ENCODE measurements at regions not wholly inside any gene's neighbourhood (a gene's known extent, or its start where the extent isn't known, plus 50 kb on each side); places are given as distances from the start of the nearest gene placed in this dataset.

DNA sequence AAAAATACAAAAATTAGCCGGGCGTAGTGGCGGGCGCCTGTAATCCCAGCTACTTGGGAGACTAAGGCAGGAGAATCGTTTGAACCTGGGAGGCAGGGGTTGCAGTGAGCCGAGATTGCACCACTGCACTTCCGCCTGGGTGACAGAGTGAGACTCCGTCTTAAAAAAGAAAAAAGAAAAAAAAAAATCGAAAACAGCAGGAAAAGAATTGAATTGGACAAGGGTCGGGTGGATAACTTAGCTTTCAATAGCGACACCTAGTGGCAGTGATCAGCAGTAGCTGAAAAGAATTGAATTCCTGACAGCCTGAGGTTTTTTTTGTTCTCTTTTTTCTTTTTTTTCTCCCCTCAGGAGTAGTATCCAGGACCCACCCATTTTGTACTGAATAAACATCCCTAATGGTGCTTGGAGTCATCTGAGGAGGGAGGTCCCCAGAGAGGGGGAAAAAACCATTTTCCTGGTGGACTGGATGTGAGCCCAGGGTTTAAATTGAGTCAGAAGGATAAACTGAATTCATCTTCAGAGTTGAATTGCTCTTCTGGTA is 55.1 kb downstream of the CYCS start (continued):
- TF ChIP-seq, protein P1, sequence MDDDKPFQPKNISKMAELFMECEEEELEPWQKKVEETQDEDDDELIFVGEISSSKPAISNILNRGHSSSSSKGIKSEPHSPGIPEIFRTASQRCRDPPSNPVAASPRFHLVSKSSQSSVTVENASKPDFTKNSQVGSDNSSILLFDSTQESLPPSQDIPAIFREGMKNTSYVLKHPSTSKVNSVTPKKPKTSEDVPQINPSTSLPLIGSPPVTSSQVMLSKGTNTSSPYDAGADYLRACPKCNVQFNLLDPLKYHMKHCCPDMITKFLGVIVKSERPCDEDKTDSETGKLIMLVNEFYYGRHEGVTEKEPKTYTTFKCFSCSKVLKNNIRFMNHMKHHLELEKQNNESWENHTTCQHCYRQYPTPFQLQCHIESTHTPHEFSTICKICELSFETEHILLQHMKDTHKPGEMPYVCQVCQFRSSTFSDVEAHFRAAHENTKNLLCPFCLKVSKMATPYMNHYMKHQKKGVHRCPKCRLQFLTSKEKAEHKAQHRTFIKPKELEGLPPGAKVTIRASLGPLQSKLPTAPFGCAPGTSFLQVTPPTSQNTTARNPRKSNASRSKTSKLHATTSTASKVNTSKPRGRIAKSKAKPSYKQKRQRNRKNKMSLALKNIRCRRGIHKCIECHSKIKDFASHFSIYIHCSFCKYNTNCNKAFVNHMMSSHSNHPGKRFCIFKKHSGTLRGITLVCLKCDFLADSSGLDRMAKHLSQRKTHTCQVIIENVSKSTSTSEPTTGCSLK (tag by site-specific recombination; IDR thresholded peaks at IDR 0.05), result no peak
- TF ChIP-seq, protein P2, sequence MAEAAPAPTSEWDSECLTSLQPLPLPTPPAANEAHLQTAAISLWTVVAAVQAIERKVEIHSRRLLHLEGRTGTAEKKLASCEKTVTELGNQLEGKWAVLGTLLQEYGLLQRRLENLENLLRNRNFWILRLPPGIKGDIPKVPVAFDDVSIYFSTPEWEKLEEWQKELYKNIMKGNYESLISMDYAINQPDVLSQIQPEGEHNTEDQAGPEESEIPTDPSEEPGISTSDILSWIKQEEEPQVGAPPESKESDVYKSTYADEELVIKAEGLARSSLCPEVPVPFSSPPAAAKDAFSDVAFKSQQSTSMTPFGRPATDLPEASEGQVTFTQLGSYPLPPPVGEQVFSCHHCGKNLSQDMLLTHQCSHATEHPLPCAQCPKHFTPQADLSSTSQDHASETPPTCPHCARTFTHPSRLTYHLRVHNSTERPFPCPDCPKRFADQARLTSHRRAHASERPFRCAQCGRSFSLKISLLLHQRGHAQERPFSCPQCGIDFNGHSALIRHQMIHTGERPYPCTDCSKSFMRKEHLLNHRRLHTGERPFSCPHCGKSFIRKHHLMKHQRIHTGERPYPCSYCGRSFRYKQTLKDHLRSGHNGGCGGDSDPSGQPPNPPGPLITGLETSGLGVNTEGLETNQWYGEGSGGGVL (tag by site-specific recombination; IDR thresholded peaks at IDR 0.05), result peak; percentile 38; the same call in 1 of the 2 replicates
- TF ChIP-seq, protein P3, sequence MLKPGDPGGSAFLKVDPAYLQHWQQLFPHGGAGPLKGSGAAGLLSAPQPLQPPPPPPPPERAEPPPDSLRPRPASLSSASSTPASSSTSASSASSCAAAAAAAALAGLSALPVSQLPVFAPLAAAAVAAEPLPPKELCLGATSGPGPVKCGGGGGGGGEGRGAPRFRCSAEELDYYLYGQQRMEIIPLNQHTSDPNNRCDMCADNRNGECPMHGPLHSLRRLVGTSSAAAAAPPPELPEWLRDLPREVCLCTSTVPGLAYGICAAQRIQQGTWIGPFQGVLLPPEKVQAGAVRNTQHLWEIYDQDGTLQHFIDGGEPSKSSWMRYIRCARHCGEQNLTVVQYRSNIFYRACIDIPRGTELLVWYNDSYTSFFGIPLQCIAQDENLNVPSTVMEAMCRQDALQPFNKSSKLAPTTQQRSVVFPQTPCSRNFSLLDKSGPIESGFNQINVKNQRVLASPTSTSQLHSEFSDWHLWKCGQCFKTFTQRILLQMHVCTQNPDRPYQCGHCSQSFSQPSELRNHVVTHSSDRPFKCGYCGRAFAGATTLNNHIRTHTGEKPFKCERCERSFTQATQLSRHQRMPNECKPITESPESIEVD (tag by site-specific recombination; IDR thresholded peaks at IDR 0.05), result peak; percentile 66
- peak; percentile 41; the same call in 1 of the 2 replicates for TF ChIP-seq ZBTB17 (tag by site-specific recombination; IDR thresholded peaks at IDR 0.05)

DNA sequence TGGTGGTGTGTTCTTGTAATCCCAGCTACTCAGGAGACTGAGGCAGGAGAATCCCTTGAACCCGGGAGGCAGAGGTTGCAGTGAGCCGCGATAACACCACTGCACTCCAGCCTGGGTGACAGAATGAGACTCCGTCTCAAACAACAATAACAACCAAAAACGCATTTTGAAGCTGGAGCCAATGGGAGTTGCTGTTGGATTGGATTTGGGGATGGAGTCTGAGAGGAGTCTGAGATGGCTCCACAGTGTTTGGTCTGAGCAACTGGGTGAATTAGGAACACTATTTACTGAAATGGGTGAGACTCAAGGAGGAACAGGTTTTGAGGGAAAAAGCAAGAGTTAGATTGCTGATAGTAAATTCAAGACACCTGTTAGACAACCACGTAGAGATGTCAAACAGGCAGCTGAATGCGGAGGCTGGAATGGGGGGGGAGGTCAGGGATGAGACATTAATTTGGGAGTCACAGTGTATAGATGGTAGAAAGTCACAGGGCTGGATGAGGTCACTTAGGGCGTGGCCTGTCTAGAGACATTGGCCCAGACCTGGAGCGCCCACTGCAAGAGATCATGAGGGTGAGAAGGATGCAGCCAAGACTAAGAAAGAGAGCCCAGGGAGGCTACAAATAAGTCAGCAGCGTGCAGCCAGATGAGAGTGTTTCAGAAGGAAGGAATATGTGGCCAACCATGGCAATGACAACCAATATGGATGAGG is 56.4 kb downstream of the CYCS start:
- TF ChIP-seq, protein P4, sequence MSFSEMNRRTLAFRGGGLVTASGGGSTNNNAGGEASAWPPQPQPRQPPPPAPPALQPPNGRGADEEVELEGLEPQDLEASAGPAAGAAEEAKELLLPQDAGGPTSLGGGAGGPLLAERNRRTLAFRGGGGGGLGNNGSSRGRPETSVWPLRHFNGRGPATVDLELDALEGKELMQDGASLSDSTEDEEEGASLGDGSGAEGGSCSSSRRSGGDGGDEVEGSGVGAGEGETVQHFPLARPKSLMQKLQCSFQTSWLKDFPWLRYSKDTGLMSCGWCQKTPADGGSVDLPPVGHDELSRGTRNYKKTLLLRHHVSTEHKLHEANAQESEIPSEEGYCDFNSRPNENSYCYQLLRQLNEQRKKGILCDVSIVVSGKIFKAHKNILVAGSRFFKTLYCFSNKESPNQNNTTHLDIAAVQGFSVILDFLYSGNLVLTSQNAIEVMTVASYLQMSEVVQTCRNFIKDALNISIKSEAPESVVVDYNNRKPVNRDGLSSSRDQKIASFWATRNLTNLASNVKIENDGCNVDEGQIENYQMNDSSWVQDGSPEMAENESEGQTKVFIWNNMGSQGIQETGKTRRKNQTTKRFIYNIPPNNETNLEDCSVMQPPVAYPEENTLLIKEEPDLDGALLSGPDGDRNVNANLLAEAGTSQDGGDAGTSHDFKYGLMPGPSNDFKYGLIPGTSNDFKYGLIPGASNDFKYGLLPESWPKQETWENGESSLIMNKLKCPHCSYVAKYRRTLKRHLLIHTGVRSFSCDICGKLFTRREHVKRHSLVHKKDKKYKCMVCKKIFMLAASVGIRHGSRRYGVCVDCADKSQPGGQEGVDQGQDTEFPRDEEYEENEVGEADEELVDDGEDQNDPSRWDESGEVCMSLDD (tag by site-specific recombination; IDR thresholded peaks at IDR 0.05), result no peak
- TF ChIP-seq ZNF266 (tag by site-specific recombination; IDR thresholded peaks at IDR 0.05; ENCODE audit: low read depth), result no peak
- no peak for TF ChIP-seq ZNF214 (tag by site-specific recombination; IDR thresholded peaks at IDR 0.05; ENCODE audit: borderline replicate concordance)
- TF ChIP-seq REPIN1 (tag by site-specific recombination; IDR thresholded peaks at IDR 0.05; ENCODE audit: low read depth), result no peak
- peak; percentile 63; the same call in 1 of the 2 replicates for TF ChIP-seq SCRT2 (tag by site-specific recombination; IDR thresholded peaks at IDR 0.05)
- H3K4me3 ChIP-seq (ENCODE audit: low read depth, low read length), result no peak overlapping the region
- no peak overlapping the region for H3K27ac ChIP-seq (ENCODE audit: extremely low read depth, low read depth, low read length)
- no peaks in the 10 kb centered on the region for H3K9me3 ChIP-seq (ENCODE audit: control insufficient read depth, insufficient read depth, low read depth, low read length)
- no peaks in the 10 kb centered on the region for H3K36me3 ChIP-seq (ENCODE audit: control insufficient read depth in 2 of 2, insufficient read depth in 1 of 2, low read length in 2 of 2)
- ChIA-PET CTCF (interaction anchor here (0.5 to 1.2 kb wide), 5 partner anchors 24 to 1220 kb away, joined by 3 to 7 read pairs (median 4); no protein-coding TSS in a partner anchor), POLR2A (no interaction called here)
- no peaks in the 10 kb centered on the region for H3K4me1 ChIP-seq (ENCODE audit: control insufficient read depth, insufficient read depth, low read length)

DNA sequence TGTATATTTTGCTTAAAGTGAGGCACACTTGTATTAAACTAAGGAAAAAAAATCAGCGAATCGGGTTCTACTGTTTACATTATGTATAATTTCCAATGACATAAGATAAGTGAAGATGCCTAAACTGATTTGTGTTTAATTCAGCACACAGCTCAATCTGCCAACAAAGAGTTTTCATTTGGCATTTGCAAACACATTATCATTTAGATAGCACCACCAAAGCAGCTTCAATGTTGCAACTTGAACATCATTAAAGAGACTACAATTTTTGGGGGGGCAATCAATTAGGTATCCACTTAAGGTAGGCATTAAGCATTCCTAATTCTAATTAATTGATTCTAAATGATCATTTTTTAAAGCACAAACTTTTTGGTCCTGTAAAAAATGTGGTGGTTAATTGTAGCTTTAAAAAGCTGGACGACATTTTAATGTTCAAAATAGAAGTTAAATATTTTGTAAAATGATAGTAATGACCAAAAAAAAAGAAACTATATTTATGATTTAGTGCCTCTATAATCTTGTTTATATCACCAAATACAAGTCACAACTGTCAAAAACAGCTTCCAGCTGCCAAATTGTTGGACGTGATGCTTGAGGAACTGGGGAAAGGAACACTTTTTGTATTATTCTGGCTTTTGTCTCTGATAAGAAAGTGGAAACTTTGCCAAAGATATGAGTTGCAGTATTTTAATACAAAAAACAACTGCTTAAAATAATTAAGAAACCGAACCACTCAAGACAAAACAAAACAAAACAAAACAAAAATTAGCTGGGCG is 57.1 kb downstream of the CYCS start:
- Histone ChIP-seq H3K4me1 (ENCODE audit: control insufficient read depth, insufficient read depth, low read length) (no peaks in the 10 kb centered on the region), H3K4me3 (ENCODE audit: low read depth, low read length) (no peak overlapping the region), H3K9me3 (ENCODE audit: control insufficient read depth, insufficient read depth, low read depth, low read length) (no peaks in the 10 kb centered on the region), H3K27ac (ENCODE audit: extremely low read depth, low read depth, low read length) (no peak overlapping the region), H3K36me3 (ENCODE audit: control insufficient read depth in 2 of 2, insufficient read depth in 1 of 2, low read length in 2 of 2) (no peaks in the 10 kb centered on the region)
- POLR2A ChIA-PET, result no interaction called here
- CTCF ChIA-PET, result interaction anchor here (0.5 to 1.2 kb wide), 6 partner anchors 24 to 1220 kb away, joined by 3 to 7 read pairs (median 4); partner anchors contain the start of gene OSBPL3
- TF ChIP-seq ZBTB20 (tag by site-specific recombination; IDR thresholded peaks at IDR 0.05), result no peak
- TF ChIP-seq, protein P5, sequence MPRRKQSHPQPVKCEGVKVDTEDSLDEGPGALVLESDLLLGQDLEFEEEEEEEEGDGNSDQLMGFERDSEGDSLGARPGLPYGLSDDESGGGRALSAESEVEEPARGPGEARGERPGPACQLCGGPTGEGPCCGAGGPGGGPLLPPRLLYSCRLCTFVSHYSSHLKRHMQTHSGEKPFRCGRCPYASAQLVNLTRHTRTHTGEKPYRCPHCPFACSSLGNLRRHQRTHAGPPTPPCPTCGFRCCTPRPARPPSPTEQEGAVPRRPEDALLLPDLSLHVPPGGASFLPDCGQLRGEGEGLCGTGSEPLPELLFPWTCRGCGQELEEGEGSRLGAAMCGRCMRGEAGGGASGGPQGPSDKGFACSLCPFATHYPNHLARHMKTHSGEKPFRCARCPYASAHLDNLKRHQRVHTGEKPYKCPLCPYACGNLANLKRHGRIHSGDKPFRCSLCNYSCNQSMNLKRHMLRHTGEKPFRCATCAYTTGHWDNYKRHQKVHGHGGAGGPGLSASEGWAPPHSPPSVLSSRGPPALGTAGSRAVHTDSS (tag by site-specific recombination; IDR thresholded peaks at IDR 0.05), result no peak
- TF ChIP-seq, protein P6, sequence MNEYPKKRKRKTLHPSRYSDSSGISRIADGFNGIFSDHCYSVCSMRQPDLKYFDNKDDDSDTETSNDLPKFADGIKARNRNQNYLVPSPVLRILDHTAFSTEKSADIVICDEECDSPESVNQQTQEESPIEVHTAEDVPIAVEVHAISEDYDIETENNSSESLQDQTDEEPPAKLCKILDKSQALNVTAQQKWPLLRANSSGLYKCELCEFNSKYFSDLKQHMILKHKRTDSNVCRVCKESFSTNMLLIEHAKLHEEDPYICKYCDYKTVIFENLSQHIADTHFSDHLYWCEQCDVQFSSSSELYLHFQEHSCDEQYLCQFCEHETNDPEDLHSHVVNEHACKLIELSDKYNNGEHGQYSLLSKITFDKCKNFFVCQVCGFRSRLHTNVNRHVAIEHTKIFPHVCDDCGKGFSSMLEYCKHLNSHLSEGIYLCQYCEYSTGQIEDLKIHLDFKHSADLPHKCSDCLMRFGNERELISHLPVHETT (tag by site-specific recombination; IDR thresholded peaks at IDR 0.05), result no peak
- TF ChIP-seq, protein P7, sequence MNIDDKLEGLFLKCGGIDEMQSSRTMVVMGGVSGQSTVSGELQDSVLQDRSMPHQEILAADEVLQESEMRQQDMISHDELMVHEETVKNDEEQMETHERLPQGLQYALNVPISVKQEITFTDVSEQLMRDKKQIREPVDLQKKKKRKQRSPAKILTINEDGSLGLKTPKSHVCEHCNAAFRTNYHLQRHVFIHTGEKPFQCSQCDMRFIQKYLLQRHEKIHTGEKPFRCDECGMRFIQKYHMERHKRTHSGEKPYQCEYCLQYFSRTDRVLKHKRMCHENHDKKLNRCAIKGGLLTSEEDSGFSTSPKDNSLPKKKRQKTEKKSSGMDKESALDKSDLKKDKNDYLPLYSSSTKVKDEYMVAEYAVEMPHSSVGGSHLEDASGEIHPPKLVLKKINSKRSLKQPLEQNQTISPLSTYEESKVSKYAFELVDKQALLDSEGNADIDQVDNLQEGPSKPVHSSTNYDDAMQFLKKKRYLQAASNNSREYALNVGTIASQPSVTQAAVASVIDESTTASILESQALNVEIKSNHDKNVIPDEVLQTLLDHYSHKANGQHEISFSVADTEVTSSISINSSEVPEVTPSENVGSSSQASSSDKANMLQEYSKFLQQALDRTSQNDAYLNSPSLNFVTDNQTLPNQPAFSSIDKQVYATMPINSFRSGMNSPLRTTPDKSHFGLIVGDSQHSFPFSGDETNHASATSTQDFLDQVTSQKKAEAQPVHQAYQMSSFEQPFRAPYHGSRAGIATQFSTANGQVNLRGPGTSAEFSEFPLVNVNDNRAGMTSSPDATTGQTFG (tag by site-specific recombination; IDR thresholded peaks at IDR 0.05; ENCODE audit: borderline replicate concordance), result no peak
- TF ChIP-seq KLF1 (tag by site-specific recombination; IDR thresholded peaks at IDR 0.05), result no peak
- TF ChIP-seq ZNF266 (tag by site-specific recombination; IDR thresholded peaks at IDR 0.05; ENCODE audit: low read depth), result no peak
